ENCODE measurements at regions not wholly inside any gene's neighbourhood (a gene's known extent, or its start where the extent isn't known, plus 50 kb on each side); places are given as distances from the start of the nearest gene placed in this dataset.
"Not testable (repeated sequence)": the region's sequence is repeated elsewhere in the genome, so short reads cannot be mapped to it uniquely, and the experiment has no call there.

- H3K4me1 ChIP-seq (ENCODE audit: insufficient read depth, low read length) = no peaks in the 10 kb centered on the region
- no peak overlapping the region for H3K4me3 ChIP-seq (ENCODE audit: low read length)
- H3K27me3 ChIP-seq (ENCODE audit: insufficient read depth, low read length) = no peaks in the 10 kb centered on the region
- no peaks in the 10 kb centered on the region for H3K9me3 ChIP-seq (ENCODE audit: low read depth, low read length)
Observed at GRCh38 chr9:21708856-21709255, 93.6 kb upstream of the MTAP start.

GRCh38 chr9:21709464-21710058 lies 92.9 kb upstream of the MTAP start:
- H3K27me3 ChIP-seq (ENCODE audit: insufficient read depth, low read length) = no peaks in the 10 kb centered on the region
- no peaks in the 10 kb centered on the region for H3K9me3 ChIP-seq (ENCODE audit: low read depth, low read length)

GRCh38 chr9:21710548-21711191 lies 91.8 kb upstream of the MTAP start:
- no peak overlapping the region for H3K4me3 ChIP-seq (ENCODE audit: low read length)

More at GRCh38 chr9:21709464-21710058, 92.9 kb upstream of the MTAP start:
- Histone ChIP-seq H3K4me1 (ENCODE audit: insufficient read depth, low read length) (no peaks in the 10 kb centered on the region), H3K4me3 (ENCODE audit: low read length) (no peak overlapping the region)

GRCh38 chr9:21711504-21711903 lies 90.9 kb upstream of the MTAP start:
- Histone ChIP-seq H3K4me1 (ENCODE audit: insufficient read depth, low read length) (no peaks in the 10 kb centered on the region), H3K27me3 (ENCODE audit: insufficient read depth, low read length) (no peaks in the 10 kb centered on the region)

More at GRCh38 chr9:21710548-21711191, 91.8 kb upstream of the MTAP start:
- Histone ChIP-seq H3K9me3 (ENCODE audit: low read depth, low read length) (no peaks in the 10 kb centered on the region), H3K27me3 (ENCODE audit: insufficient read depth, low read length) (no peaks in the 10 kb centered on the region), H3K4me1 (ENCODE audit: insufficient read depth, low read length) (no peaks in the 10 kb centered on the region)

GRCh38 chr9:21715408-21715807 lies 87.0 kb upstream of the MTAP start:
- Histone ChIP-seq H3K4me3 (ENCODE audit: low read length) (no peak overlapping the region), H3K27me3 (ENCODE audit: insufficient read depth, low read length) (peaks cover 7% of the 10 kb centered on the region), H3K4me1 (ENCODE audit: insufficient read depth, low read length) (no peaks in the 10 kb centered on the region), H3K9me3 (ENCODE audit: low read depth, low read length) (no peaks in the 10 kb centered on the region)

More at GRCh38 chr9:21711504-21711903, 90.9 kb upstream of the MTAP start:
- no peaks in the 10 kb centered on the region for H3K9me3 ChIP-seq (ENCODE audit: low read depth, low read length)
- no peak overlapping the region for H3K4me3 ChIP-seq (ENCODE audit: low read length)

- H3K9me3 ChIP-seq (ENCODE audit: low read depth, low read length) = no peaks in the 10 kb centered on the region
- H3K4me3 ChIP-seq (ENCODE audit: low read length) = no peak overlapping the region
- no peaks in the 10 kb centered on the region for H3K4me1 ChIP-seq (ENCODE audit: insufficient read depth, low read length)
- H3K27me3 ChIP-seq (ENCODE audit: insufficient read depth, low read length) = peaks cover 14% of the 10 kb centered on the region
Observed at GRCh38 chr9:21720758-21721157, 81.7 kb upstream of the MTAP start.

- H3K4me3 ChIP-seq (ENCODE audit: low read length); H3K4me1 ChIP-seq (ENCODE audit: insufficient read depth, low read length); H3K9me3 ChIP-seq (ENCODE audit: low read depth, low read length); H3K27me3 ChIP-seq (ENCODE audit: insufficient read depth, low read length): not testable (repeated sequence)
Observed at GRCh38 chr9:21727411-21727810, 75.0 kb upstream of the MTAP start.

GRCh38 chr9:21728781-21729180 lies 73.7 kb upstream of the MTAP start:
- no peak overlapping the region for H3K4me3 ChIP-seq (ENCODE audit: low read length)
- H3K27me3 ChIP-seq (ENCODE audit: insufficient read depth, low read length) = peaks cover 9% of the 10 kb centered on the region
- no peaks in the 10 kb centered on the region for H3K9me3 ChIP-seq (ENCODE audit: low read depth, low read length)
- H3K4me1 ChIP-seq (ENCODE audit: insufficient read depth, low read length) = no peaks in the 10 kb centered on the region

- Histone ChIP-seq H3K4me1 (ENCODE audit: insufficient read depth, low read length) (no peaks in the 10 kb centered on the region), H3K4me3 (ENCODE audit: low read length) (no peak overlapping the region), H3K27me3 (ENCODE audit: insufficient read depth, low read length) (peaks cover 5% of the 10 kb centered on the region), H3K9me3 (ENCODE audit: low read depth, low read length) (no peaks in the 10 kb centered on the region)
Observed at GRCh38 chr9:21729648-21730047, 72.8 kb upstream of the MTAP start.

- H3K4me3 ChIP-seq (ENCODE audit: low read length) = no peak overlapping the region
- peaks cover 5% of the 10 kb centered on the region for H3K27me3 ChIP-seq (ENCODE audit: insufficient read depth, low read length)
- H3K9me3 ChIP-seq (ENCODE audit: low read depth, low read length) = no peaks in the 10 kb centered on the region
- no peaks in the 10 kb centered on the region for H3K4me1 ChIP-seq (ENCODE audit: insufficient read depth, low read length)
Observed at GRCh38 chr9:21730899-21731298, 71.5 kb upstream of the MTAP start.

- no peak overlapping the region for H3K4me3 ChIP-seq (ENCODE audit: low read length)
- H3K9me3 ChIP-seq (ENCODE audit: low read depth, low read length) = no peaks in the 10 kb centered on the region
- H3K27me3 ChIP-seq (ENCODE audit: insufficient read depth, low read length) = no peaks in the 10 kb centered on the region
- peaks cover 10% of the 10 kb centered on the region for H3K4me1 ChIP-seq (ENCODE audit: insufficient read depth, low read length)
Observed at GRCh38 chr9:21741151-21741550, 61.3 kb upstream of the MTAP start.

- Histone ChIP-seq H3K27me3 (ENCODE audit: insufficient read depth, low read length) (no peaks in the 10 kb centered on the region), H3K9me3 (ENCODE audit: low read depth, low read length) (no peaks in the 10 kb centered on the region), H3K4me1 (ENCODE audit: insufficient read depth, low read length) (peaks cover 10% of the 10 kb centered on the region), H3K4me3 (ENCODE audit: low read length) (no peak overlapping the region)
Observed at GRCh38 chr9:21744320-21744719, 58.1 kb upstream of the MTAP start.

- Histone ChIP-seq H3K4me3 (ENCODE audit: low read length) (no peak overlapping the region), H3K4me1 (ENCODE audit: insufficient read depth, low read length) (peaks cover 10% of the 10 kb centered on the region), H3K9me3 (ENCODE audit: low read depth, low read length) (no peaks in the 10 kb centered on the region), H3K27me3 (ENCODE audit: insufficient read depth, low read length) (no peaks in the 10 kb centered on the region)
Observed at GRCh38 chr9:21744841-21745240, 57.6 kb upstream of the MTAP start.

GRCh38 chr9:21746550-21746949 lies 55.9 kb upstream of the MTAP start:
- Histone ChIP-seq H3K27me3 (ENCODE audit: insufficient read depth, low read length) (no peaks in the 10 kb centered on the region), H3K9me3 (ENCODE audit: low read depth, low read length) (no peaks in the 10 kb centered on the region), H3K4me3 (ENCODE audit: low read length) (no peak overlapping the region), H3K4me1 (ENCODE audit: insufficient read depth, low read length) (peaks cover 10% of the 10 kb centered on the region)

- no peaks in the 10 kb centered on the region for H3K9me3 ChIP-seq (ENCODE audit: low read depth, low read length)
- no peaks in the 10 kb centered on the region for H3K27me3 ChIP-seq (ENCODE audit: insufficient read depth, low read length)
- H3K4me3 ChIP-seq (ENCODE audit: low read length) = no peak overlapping the region
- H3K4me1 ChIP-seq (ENCODE audit: insufficient read depth, low read length) = peaks cover 10% of the 10 kb centered on the region
Observed at GRCh38 chr9:21747175-21747574, 55.3 kb upstream of the MTAP start.
